Epithelial cell of proximal tubule (primary cell): ENCODE measurements at regions not wholly inside any gene's neighbourhood (a gene's known extent, or its start where the extent isn't known, plus 50 kb on each side); places are given as distances from the start of the nearest gene placed in this dataset.
"Not testable (repeated sequence)": the region's sequence is repeated elsewhere in the genome, so short reads cannot be mapped to it uniquely, and the experiment has no call there.

Experiments
- DNase-seq: peaks from one replicate; pipeline ENCODE4 v3.0.0-alpha.2; 2011; ENCODE audit warnings: low read depth
- H3K4me3 ChIP-seq: 2 replicates; pipeline ENCODE4 v1.5.1; 2011; ENCODE audit warnings: low read depth, mild to moderate bottlenecking, low read length
- TF ChIP-seq, protein P1 (sequence below): conservative IDR thresholded peaks from 2 replicates; pipeline ENCODE4 v1.5.1; 2012; ENCODE audit warnings: low read depth, mild to moderate bottlenecking, low read length

DNA sequence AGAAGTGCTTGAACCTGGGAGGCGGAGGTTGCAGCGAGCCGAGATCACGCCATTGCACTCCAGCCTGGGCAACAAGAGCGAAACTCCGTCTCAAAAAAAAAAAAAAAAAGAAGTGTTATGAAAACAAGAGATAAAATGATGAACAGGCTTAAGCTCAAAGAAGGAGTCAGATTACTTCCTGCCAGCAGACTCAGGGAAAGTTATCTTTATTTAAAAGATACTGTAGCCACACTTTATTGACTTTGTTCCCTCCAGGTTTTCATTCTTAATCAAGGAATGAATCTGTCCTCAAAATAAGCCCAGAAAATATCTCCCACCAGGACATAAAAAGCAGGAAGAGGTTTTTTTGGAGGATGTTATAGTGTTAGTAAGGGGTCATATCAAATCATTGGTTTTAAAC is 176.5 kb upstream of the KCNMB2 start:
- TF ChIP-seq, protein P1, sequence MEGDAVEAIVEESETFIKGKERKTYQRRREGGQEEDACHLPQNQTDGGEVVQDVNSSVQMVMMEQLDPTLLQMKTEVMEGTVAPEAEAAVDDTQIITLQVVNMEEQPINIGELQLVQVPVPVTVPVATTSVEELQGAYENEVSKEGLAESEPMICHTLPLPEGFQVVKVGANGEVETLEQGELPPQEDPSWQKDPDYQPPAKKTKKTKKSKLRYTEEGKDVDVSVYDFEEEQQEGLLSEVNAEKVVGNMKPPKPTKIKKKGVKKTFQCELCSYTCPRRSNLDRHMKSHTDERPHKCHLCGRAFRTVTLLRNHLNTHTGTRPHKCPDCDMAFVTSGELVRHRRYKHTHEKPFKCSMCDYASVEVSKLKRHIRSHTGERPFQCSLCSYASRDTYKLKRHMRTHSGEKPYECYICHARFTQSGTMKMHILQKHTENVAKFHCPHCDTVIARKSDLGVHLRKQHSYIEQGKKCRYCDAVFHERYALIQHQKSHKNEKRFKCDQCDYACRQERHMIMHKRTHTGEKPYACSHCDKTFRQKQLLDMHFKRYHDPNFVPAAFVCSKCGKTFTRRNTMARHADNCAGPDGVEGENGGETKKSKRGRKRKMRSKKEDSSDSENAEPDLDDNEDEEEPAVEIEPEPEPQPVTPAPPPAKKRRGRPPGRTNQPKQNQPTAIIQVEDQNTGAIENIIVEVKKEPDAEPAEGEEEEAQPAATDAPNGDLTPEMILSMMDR = no peak
- DNase-seq = no peak
- no peak overlapping the region for H3K4me3 ChIP-seq

DNA sequence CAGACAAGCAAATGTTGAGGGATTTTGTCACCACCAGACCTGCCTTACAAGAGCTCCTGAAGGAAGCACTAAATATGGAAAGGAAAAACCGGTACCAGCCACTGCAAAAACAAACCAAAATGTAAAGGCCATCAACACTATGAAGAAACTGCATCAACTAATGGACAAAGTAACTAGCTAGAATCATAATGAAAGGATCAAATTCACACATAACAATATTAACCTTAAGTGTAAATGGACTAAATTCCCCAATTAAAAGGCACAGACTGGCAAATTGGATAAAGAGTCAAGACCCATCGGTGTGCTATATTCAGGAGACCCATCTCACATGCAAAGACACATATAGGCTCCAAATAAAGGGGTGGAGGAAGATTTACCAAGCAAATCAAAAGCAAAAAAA is 173.2 kb upstream of the KCNMB2 start:
- not testable (repeated sequence) for DNase-seq

DNA sequence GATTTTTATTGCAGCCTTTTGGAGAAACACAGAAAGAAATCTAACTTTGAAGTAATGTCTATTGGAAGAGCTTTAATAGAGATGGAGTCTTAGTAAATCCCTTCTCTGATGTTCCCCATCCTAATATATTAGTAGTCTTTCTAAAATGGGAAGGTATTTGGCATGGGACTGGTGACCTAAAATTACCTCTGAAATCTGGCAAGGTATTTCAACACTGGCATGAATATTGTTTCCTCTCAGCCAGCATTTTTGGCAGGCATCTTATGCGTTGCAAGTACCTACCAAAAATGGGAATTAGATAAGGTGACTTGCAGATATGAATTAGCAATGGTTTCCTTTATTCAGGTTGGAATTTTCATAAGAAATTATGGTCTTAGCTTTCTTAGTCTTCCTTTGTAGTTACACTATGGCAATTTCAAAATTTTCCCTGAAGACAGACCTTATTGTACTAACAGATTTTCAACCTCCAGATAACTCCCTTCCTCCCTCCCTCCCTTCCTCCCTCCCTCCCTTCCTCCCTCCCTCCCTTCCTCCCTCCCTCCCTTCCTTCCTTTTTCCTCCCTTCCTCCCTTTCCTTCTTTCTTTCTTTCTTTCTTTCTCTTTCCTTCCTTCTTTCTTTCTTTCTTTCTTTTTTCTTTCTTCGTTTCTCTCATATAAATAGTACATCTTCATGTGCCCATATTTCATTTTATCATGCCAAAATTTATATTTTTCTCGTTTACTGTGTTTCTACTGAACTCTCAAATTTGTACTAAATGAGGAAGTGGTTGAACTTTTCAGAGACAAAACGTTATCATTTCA is 168.2 kb upstream of the KCNMB2 start:
- no peak overlapping the region for H3K4me3 ChIP-seq
- DNase-seq = no peak
- TF ChIP-seq, protein P1 = no peak

More for the DNA sequence above, 173.2 kb upstream of the KCNMB2 start:
- H3K4me3 ChIP-seq = not testable (repeated sequence)

DNA sequence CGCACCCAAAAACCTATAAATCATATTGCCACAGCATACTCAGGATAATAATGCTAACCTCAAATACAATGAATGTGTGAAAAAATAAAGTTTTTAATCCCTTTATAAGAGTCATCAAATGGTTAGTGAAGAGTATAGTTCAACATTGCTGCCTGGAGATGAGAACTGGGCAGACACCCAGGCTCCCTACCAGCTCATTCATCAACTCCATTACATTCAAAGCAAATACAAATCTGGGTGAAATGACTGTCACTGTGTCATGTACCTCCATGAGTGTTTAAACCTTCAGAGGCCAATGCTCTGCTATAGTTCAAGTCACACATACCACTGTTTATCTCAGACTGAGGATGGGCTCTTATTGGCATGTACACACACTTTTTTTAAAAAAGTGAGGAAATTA is 167.2 kb upstream of the KCNMB2 start:
- TF ChIP-seq, protein P1 = no peak
- no peak for DNase-seq
- H3K4me3 ChIP-seq = no peak overlapping the region

DNA sequence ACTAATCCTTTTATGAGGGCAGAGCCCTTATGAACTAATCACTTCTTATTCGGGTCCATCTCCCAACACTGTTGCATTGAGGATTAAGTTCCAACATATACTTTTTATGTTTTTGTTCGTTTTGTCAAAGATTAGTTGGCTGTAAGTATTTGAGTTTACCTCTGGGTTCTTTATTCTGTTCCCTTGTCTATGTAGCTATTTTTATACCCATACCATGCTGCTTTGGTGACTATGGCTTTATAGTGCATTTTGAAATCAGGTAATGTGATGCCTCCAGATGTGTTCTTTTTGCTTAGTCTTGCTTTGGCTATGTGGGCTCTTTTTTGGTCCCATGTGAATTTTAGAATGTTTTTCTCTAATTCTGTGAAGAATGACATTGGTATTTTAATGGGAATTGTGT is 166.4 kb upstream of the KCNMB2 start:
- TF ChIP-seq, protein P1 = no peak
- no peak overlapping the region for H3K4me3 ChIP-seq
- no peak for DNase-seq

DNA sequence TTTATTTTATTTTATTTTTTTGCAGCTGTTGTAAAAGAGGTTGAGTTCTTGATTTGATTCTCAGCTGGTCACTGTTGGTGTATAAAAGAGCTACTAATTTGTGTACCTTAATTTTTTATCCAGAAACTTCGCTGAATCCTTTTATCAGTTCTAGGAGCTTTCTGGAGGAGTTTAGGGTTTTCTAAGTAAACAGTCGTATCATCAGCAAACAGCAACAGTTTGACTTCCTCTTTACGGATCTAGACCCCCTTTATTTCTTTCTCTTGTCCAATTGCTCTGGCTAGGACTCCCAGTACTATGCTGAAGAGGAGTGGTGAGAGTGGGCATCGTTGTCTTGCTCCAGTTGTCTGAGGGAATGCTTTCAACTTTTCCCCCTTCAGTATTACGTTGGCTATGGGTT is 165.8 kb upstream of the KCNMB2 start:
- TF ChIP-seq, protein P1 = no peak
- H3K4me3 ChIP-seq = no peak overlapping the region
- DNase-seq = no peak

DNA sequence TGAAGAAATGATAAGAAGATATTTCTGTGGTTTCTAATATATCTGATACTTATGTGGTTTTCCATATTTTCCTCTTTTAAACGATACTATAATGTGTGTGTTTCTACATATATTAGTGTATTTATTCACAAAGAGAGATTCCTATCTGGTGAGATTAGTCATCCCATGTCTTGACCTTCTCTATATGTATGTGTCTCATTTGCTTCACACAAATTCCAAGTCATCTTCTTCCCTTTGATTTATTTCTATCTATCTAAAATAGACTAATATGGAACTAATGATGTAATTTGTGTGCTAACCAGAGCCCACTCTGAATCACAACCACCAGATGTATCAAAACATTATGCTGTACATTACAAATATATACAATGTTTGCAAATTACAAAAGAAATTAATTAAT is 154.7 kb upstream of the KCNMB2 start:
- DNase-seq = no peak
- no peak overlapping the region for H3K4me3 ChIP-seq
- TF ChIP-seq, protein P1 = no peak
